HFF-Myc (cell line): ENCODE measurements at regions not wholly inside any gene's neighbourhood (a gene's known extent, or its start where the extent isn't known, plus 50 kb on each side); places are given as distances from the start of the nearest gene placed in this dataset.

ENCODE experiments used
- DNase-seq: peaks from one replicate; pipeline ENCODE4 v3.0.0-alpha.2; 2011; ENCODE audit warnings: low read depth; ENCODE audit errors: extremely low read depth
- H3K4me3 ChIP-seq: replicated peaks from 2 replicates; pipeline ENCODE4 v1.5.1; 2011; ENCODE audit warnings: low read depth, mild to moderate bottlenecking, control low read depth, low read length
- CTCF ChIP-seq: IDR thresholded peaks from 2 replicates; pipeline ENCODE4 v1.5.1; 2012; ENCODE audit warnings: mild to moderate bottlenecking, low read depth, low read length, control low read depth; ENCODE audit errors: missing control alignments

GRCh38 chr4:58216461-58216860, 1106.3 kb upstream of the IGFBP7 start:
- no peak for TF ChIP-seq CTCF
- H3K4me3 ChIP-seq = no peak overlapping the region
- no peak for DNase-seq

- H3K4me3 ChIP-seq = no peak overlapping the region
- no peak for DNase-seq
- TF ChIP-seq CTCF = no peak
Observed at GRCh38 chr4:58214376-58214775, 1104.2 kb upstream of the IGFBP7 start.

GRCh38 chr4:58209551-58209950, 1099.4 kb upstream of the IGFBP7 start:
- H3K4me3 ChIP-seq = no peak overlapping the region

GRCh38 chr4:58209001-58209400, 1098.8 kb upstream of the IGFBP7 start:
- no peak for TF ChIP-seq CTCF
- no peak for DNase-seq
- no peak overlapping the region for H3K4me3 ChIP-seq

More at GRCh38 chr4:58209551-58209950, 1099.4 kb upstream of the IGFBP7 start:
- DNase-seq = no peak
- TF ChIP-seq CTCF = no peak

- H3K4me3 ChIP-seq = no peak overlapping the region
- DNase-seq = no peak
- TF ChIP-seq CTCF = no peak
Observed at GRCh38 chr4:58205446-58206235, 1095.5 kb upstream of the IGFBP7 start.

- H3K4me3 ChIP-seq = no peak overlapping the region
- TF ChIP-seq CTCF = no peak
- no peak for DNase-seq
Observed at GRCh38 chr4:58192217-58192616, 1082.0 kb upstream of the IGFBP7 start.

- no peak overlapping the region for H3K4me3 ChIP-seq
- DNase-seq = no peak
- no peak for TF ChIP-seq CTCF
Observed at GRCh38 chr4:58191109-58191508, 1080.9 kb upstream of the IGFBP7 start.
